MM.1S (cell line): ENCODE measurements at regions not wholly inside any gene's neighbourhood (a gene's known extent, or its start where the extent isn't known, plus 50 kb on each side); places are given as distances from the start of the nearest gene placed in this dataset.

Source experiments
- EZH2 ChIP-seq: fragments of 300-600 bp; sonication (generic); optimal IDR thresholded peaks from 2 replicates; pipeline ENCODE3; 2017; ENCODE audit warnings: low read depth, mild to moderate bottlenecking, antibody characterized with exemption, low read length, mixed read lengths
- TF ChIP-seq, protein P1 (sequence below): fragments of 300-600 bp; sonication (generic); IDR thresholded peaks from 2 replicates; pipeline ENCODE4 v1.5.1; 2016; ENCODE audit warnings: antibody characterized with exemption, low read length, mixed read lengths

DNA sequence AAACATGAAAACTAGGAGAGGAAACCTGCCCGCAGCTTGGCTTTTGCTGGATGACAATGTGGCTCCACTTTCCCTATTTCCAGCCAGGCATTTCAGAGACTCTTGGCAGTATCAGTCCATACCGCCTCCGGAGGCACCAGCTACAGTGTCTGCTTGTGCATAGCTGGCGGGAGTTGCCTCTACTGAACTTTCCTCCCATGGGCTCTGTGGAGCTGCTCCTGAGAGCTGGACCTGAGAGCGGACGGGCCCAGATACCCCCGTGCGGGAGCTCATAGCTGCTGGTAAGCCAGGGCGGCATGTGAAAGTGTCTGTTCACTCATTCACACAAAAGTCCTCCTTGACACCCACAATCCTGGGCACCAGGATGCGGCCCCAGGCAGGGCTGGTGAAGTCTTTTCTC is 130.3 kb upstream of the PMEPA1 start:
- TF ChIP-seq, protein P1, sequence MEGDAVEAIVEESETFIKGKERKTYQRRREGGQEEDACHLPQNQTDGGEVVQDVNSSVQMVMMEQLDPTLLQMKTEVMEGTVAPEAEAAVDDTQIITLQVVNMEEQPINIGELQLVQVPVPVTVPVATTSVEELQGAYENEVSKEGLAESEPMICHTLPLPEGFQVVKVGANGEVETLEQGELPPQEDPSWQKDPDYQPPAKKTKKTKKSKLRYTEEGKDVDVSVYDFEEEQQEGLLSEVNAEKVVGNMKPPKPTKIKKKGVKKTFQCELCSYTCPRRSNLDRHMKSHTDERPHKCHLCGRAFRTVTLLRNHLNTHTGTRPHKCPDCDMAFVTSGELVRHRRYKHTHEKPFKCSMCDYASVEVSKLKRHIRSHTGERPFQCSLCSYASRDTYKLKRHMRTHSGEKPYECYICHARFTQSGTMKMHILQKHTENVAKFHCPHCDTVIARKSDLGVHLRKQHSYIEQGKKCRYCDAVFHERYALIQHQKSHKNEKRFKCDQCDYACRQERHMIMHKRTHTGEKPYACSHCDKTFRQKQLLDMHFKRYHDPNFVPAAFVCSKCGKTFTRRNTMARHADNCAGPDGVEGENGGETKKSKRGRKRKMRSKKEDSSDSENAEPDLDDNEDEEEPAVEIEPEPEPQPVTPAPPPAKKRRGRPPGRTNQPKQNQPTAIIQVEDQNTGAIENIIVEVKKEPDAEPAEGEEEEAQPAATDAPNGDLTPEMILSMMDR = no peak
- TF ChIP-seq EZH2 = no peak
